Neural crest cell (in vitro differentiated cells): ENCODE measurements at regions not wholly inside any gene's neighbourhood (a gene's known extent, or its start where the extent isn't known, plus 50 kb on each side); places are given as distances from the start of the nearest gene placed in this dataset.

ENCODE experiments used
- DNase-seq: peaks from one replicate; pipeline ENCODE4 v3.0.0; 2021; ENCODE audit warnings: low read depth, mixed read lengths, low spot score
- H3K27ac Mint-ChIP-seq: one replicate; pipeline ENCODE4 v1.8.0; 2021; ENCODE audit warnings: mild to moderate bottlenecking, mixed read lengths; ENCODE audit not compliant: unreplicated experiment
- H3K27me3 Mint-ChIP-seq: 2 replicates; pipeline ENCODE4 v1.8.0; 2021; ENCODE audit warnings: low read depth, mild to moderate bottlenecking, mixed read lengths
- H3K36me3 Mint-ChIP-seq: 2 replicates; pipeline ENCODE4 v1.8.0; 2021; ENCODE audit warnings: low read depth, mild to moderate bottlenecking, mixed read lengths
- H3K4me1 Mint-ChIP-seq: 2 replicates; pipeline ENCODE4 v1.8.0; 2021; ENCODE audit warnings: mixed read lengths
- H3K4me3 Mint-ChIP-seq: one replicate; pipeline ENCODE4 v1.8.0; 2021; ENCODE audit warnings: mild to moderate bottlenecking, mixed read lengths
- H3K9me3 Mint-ChIP-seq: 2 replicates; pipeline ENCODE4 v1.8.0; 2021; ENCODE audit warnings: mixed read lengths
- CTCF ChIP-seq: fragments of 200-600 bp; sonication (generic); conservative IDR thresholded peaks from 2 replicates; pipeline ENCODE4 v1.5.0; 2021; ENCODE audit warnings: antibody characterized with exemption, mild to moderate bottlenecking

GRCh38 chr5:8611067-8611466 lies 742.1 kb downstream of the MTRR start:
- Mint-ChIP-seq H3K9me3 (peaks cover 4% of the 10 kb centered on the region), H3K36me3 (peaks cover 2% of the 10 kb centered on the region), H3K4me1 (peaks cover 7% of the 10 kb centered on the region), H3K4me3 (no peak overlapping the region), H3K27me3 (no peaks in the 10 kb centered on the region), H3K27ac (no peak overlapping the region)
- DNase-seq, result no peak
- no peak for TF ChIP-seq CTCF

- peaks cover 2% of the 10 kb centered on the region for H3K36me3 Mint-ChIP-seq
- H3K4me3 Mint-ChIP-seq, result no peak overlapping the region
- H3K9me3 Mint-ChIP-seq, result peaks cover 4% of the 10 kb centered on the region
- DNase-seq, result no peak
- peaks cover 7% of the 10 kb centered on the region for H3K4me1 Mint-ChIP-seq
- no peaks in the 10 kb centered on the region for H3K27me3 Mint-ChIP-seq
- H3K27ac Mint-ChIP-seq, result no peak overlapping the region
- no peak for TF ChIP-seq CTCF
These were observed 744.2 kb downstream of the MTRR start for GRCh38 chr5:8613078-8613685.

GRCh38 chr5:8615142-8615858 lies 746.4 kb downstream of the MTRR start:
- no peaks in the 10 kb centered on the region for H3K4me1 Mint-ChIP-seq
- DNase-seq, result no peak
- no peak for TF ChIP-seq CTCF
- H3K4me3 Mint-ChIP-seq, result no peak overlapping the region
- H3K36me3 Mint-ChIP-seq, result peaks cover 2% of the 10 kb centered on the region
- peaks cover 4% of the 10 kb centered on the region for H3K9me3 Mint-ChIP-seq
- no peak overlapping the region for H3K27ac Mint-ChIP-seq
- no peaks in the 10 kb centered on the region for H3K27me3 Mint-ChIP-seq

GRCh38 chr5:8628521-8628920 lies 759.6 kb downstream of the MTRR start:
- no peak for DNase-seq
- Mint-ChIP-seq H3K27me3 (no peaks in the 10 kb centered on the region), H3K4me1 (peaks cover 4% of the 10 kb centered on the region), H3K36me3 (peaks cover 3% of the 10 kb centered on the region), H3K9me3 (peaks cover 6% of the 10 kb centered on the region), H3K4me3 (no peak overlapping the region), H3K27ac (no peak overlapping the region)
- TF ChIP-seq CTCF, result no peak

GRCh38 chr5:8633259-8633658 lies 764.3 kb downstream of the MTRR start:
- Mint-ChIP-seq H3K9me3 (peaks cover 4% of the 10 kb centered on the region), H3K4me3 (no peak overlapping the region), H3K36me3 (peaks cover 3% of the 10 kb centered on the region), H3K4me1 (peaks cover 5% of the 10 kb centered on the region), H3K27ac (no peak overlapping the region), H3K27me3 (no peaks in the 10 kb centered on the region)
- no peak for TF ChIP-seq CTCF
- DNase-seq, result no peak
